Neural cell (in vitro differentiated cells): ENCODE measurements at regions not wholly inside any gene's neighbourhood (a gene's known extent, or its start where the extent isn't known, plus 50 kb on each side); places are given as distances from the start of the nearest gene placed in this dataset.

ENCODE experiments used
- CTCF ChIP-seq: fragments of 450-650 bp; IDR thresholded peaks from 2 replicates; pipeline ENCODE4 v1.5.1; 2014; ENCODE audit warnings: antibody characterized with exemption, mild to moderate bottlenecking, moderate library complexity; ENCODE audit not compliant: poor library complexity, severe bottlenecking
- MXI1 ChIP-seq: fragments of 450-650 bp; conservative IDR thresholded peaks from 2 replicates; pipeline ENCODE4 v1.6.1; 2014; ENCODE audit warnings: antibody characterized with exemption, mild to moderate bottlenecking; ENCODE audit not compliant: poor library complexity, severe bottlenecking
- SMC3 ChIP-seq: fragments of 450-650 bp; conservative IDR thresholded peaks from 2 replicates; pipeline ENCODE4 v1.6.1; 2014; ENCODE audit warnings: antibody characterized with exemption, mild to moderate bottlenecking, moderate library complexity; ENCODE audit not compliant: poor library complexity
- TAF1 ChIP-seq: IDR thresholded peaks from 2 replicates; pipeline ENCODE4 v1.6.1; 2012; ENCODE audit warnings: low read depth

- TF ChIP-seq MXI1 (no peak), TAF1 (no peak), SMC3 (no peak), CTCF (no peak)
Observed at GRCh38 chr2:239690651-239691631, 290.1 kb upstream of the HDAC4 start.
